Erythroblast (primary cell): ENCODE measurements at regions not wholly inside any gene's neighbourhood (a gene's known extent, or its start where the extent isn't known, plus 50 kb on each side); places are given as distances from the start of the nearest gene placed in this dataset.

Experiments
- GATA1 ChIP-seq: IDR thresholded peaks from 2 replicates; pipeline ENCODE4 v1.6.1; 2011; ENCODE audit warnings: low read depth, mild to moderate bottlenecking, control low read depth, low read length, moderate library complexity
- POLR2A ChIP-seq: IDR thresholded peaks from 2 replicates; pipeline ENCODE4 v1.6.1; 2011; ENCODE audit warnings: mild to moderate bottlenecking, low read length

GRCh38 chr21:25313829-25314228 is 293.5 kb downstream of the MRPL39 start:
- TF ChIP-seq POLR2A (no peak), GATA1 (no peak)
